NCI-H774 (cell line): ENCODE measurements at regions not wholly inside any gene's neighbourhood (a gene's known extent, or its start where the extent isn't known, plus 50 kb on each side); places are given as distances from the start of the nearest gene placed in this dataset.
"Not testable (repeated sequence)": the region's sequence is repeated elsewhere in the genome, so short reads cannot be mapped to it uniquely, and the experiment has no call there.

Experiments used
- DNase-seq: peaks from one replicate; lab custom pipeline; 2025; lab: John Stamatoyannopoulos, UW

DNA sequence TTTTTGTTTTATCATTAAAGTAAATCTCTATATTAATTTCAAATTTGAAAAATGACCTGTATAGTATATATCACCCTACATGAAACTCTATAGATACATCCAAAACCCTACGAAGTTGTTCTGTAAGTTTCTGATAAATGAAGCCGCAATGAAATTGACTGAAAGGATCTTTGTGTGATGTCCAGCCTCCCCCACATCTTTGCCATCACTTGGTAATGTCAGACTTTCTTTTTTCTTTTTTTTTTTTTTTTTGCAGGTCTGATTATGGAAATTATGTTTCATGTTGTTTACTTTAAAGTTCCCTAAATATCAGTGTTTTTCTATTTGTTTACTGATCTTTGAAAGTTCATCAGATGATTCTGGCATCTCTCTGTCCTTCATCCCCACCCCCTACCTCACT lies 155.6 kb upstream of the CDH4 start:
- DNase-seq = no peak

DNA sequence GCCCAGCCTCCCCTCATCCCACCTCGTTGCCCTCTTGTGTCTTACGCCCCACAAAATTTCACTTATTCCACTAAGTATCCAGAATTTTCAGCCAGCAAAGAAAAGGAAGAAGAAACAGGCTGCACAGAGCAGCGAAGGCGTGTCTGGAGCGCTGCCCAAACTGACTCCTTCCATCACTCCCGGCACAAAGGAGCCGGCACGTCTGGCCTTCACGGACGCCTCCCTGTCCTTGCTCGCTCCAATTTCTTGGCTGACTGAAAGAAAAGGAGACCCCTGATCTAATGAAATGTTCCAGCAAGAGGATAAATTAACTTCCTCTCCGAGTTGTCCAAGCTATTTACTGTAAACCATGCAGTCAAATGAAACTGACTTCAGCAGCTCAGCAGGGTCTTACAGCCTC lies 152.3 kb upstream of the CDH4 start:
- DNase-seq = no peak

GRCh38 chr20:61100489-61100888 lies 151.6 kb upstream of the CDH4 start:
- no peak for DNase-seq

DNA sequence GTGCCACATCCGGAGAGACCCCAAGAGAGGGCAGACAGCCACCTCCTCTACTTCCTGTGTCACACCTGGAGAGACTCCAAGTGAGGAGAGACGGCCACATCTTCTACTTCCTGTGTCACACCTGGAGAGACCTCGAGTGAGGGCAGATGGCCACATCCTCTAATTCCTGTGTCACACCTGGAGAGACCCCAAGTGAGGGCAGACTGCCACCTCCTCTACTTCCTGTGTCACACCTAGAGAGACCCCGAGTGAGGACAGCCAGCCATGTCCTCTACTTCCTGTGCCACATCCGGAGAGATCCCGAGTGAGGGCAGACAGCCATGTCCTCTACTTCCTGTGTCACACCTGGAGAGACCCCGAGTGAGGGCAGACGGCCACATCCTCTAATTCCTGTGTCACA lies 150.7 kb upstream of the CDH4 start:
- not testable (repeated sequence) for DNase-seq

DNA sequence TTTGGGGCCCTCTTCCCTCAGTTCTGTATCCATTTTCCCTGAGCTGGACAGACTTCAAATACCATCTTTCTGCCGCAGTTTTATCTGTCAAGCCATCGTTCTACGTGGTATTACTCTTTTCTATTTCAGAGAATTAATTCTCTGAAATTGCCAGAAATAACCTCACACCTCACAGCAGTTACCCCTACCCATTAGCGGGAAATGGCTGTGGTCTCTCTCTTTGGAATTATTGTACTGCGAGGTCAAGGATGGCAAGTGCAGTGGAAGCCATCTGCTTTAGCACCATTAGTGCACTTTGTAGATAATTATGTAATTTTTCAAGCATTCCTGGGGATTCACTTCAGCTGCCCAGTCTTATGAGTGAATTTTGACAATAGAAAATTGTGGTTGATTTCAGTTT lies 147.8 kb upstream of the CDH4 start:
- DNase-seq = no peak

DNA sequence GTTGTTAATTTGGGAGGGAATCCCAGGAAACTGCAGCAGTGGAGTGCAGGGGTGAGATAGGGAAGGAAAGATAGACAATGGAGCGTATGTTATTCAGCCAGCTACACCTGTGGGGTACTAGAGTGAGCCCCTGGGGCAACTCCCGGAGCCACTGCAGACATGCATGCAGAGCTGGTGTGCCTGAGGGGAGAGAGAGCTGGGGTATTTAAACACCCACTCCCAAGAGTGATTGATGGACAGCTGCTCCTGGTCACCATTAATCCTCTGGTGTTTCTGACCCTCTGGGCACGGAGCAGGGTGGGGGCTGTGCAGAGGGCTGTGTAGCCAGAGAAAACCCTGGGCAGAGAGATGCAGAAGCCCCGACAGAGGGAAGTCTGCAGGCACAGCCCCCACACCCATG lies 146.7 kb upstream of the CDH4 start:
- no peak for DNase-seq

DNA sequence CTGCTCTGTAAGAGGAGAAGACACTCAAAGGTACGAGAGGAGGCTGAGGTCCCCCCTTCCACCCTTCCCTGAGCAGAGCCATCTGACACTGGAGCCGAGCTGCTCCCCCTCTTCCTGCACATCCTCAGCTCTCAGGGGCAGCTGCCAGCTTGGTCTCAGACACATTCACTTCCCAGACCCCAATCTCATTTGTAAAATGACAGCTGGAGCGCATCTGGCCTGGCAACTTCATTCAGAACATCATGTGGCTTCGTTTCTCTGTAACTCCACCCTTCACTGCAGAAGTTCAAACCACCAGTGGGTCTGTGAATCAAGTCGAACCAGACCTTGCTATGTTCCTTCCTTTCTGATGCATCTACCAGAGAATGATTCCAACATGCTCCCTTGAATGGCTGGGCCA lies 145.6 kb upstream of the CDH4 start:
- no peak for DNase-seq

GRCh38 chr20:61109221-61109805 lies 142.7 kb upstream of the CDH4 start:
- no peak for DNase-seq

GRCh38 chr20:61112515-61112914 lies 139.5 kb upstream of the CDH4 start:
- no peak for DNase-seq

DNA sequence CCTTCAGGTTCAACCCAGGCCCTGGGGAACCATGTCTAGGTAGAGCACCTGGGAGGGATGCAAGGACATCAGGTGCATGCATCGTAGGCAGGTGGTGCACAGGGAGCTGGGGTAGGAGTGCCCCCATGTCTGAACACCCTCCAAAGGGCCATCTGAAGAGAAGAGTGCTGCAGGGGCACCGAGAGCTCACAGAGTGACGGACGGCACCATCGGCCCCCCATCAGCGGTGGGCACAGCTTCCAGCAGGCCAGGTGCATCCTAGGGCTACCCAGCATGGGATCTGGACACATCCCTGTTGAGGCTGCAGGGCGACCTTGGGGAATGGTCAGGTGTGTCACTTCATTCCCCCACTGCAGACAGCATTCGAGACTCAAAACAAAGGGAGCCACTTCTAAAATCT lies 138.3 kb upstream of the CDH4 start:
- DNase-seq = no peak

DNA sequence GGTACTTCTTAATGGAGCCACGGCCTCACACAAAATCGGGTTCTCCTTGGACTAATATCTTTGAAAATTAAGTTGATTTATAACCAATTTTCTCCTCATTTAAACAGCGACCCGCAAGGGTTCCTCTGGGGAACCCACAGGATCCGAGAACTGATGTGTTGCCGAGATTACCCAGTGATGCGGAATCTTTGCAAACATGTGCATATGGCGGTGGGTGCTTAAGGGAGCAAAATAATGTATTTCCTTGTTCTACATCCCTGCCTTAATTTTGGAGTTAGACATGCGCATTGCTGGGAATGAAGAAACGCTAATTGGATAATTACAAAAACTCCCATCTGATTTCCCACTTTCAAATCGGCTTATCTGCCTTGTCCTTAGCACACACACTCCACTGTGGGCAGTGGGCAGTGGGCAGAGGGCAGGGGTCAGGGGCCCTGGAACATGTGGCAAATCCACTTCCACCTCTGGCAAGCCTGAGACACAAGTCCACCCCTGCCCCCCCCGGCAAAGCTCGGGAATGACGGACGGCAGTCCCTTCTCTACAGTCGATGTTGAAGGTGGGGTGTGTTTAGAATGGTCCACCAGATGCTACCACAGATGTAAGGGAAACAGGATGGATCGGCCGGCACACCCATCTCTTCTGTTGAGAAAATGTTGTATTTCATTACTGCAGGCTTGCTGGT lies 137.4 kb upstream of the CDH4 start:
- DNase-seq = no peak

DNA sequence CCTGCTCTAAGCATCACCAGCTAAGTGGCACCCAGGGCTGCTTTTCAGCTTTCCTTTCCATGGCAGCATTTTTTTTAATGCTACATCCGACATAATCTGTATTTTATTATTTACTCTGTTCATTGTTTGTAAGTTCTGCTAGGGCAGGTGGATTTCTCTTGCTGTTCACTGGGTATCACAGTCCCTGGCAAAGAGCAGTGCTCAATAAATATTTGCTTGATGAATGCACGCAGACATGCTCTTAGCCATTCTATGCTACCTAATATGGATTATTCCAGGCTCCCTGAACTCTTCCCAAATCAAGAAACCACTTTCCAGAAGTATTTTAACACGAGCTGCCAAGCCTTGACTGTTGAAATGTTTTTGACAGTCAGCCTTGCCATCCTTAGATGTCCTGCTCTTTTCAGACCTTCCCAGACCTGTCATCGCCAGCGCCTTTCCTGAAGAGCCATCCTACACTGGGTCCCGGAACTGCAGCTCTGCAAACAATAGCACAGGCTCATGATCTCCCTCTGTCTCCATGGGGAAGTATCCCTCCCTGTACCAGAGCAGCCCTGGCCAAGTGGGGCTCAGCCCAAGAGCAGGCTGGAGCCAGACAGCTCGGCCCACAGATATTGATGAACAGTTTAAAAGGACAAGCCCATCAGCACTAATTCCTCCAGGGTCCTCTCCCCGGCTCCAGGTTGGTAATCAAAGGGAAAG lies 136.5 kb upstream of the CDH4 start:
- DNase-seq = peak; percentile 60

- no peak for DNase-seq
Observed at GRCh38 chr20:61117725-61118124, 134.3 kb upstream of the CDH4 start.

DNA sequence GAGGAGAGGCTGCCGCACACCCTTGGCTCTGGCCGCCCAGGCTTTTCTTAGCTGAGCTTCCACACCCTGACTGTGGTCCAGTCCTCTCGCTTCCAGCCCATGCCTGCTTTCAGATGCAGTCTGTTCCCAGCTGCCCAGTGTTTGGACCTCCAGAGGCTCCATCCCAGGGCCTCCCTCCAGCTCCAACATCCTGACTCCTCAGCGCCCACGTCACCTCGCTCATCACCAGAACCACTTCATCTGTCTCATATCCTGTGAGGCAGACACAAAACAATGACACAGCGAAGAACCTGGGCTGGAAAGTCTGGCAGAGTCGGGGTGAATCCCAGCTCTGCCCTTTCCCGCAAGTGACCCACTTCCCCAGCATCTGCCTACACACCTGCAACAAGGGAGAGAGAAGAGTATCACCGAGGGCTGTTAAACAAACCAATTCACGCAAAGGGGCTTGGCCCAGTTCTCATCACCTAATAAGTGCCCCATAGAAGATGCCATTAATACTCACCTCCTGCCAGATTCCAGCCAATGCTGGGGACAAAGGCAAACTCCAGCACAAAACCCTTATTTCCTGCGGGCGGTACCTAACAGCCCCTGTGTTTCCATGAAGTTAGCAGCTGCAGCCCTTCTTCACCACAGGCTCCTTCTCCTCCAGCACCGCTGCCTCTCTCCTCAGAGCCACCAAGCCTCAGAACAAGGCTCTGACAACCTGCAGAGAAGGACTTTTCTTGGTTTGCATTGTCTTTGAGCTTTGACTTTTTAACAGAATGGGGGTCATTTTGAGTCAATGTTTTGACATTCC lies 133.4 kb upstream of the CDH4 start:
- DNase-seq = no peak

- DNase-seq = no peak
Observed at GRCh38 chr20:61119273-61119672, 132.8 kb upstream of the CDH4 start.

GRCh38 chr20:61119794-61120410 lies 132.2 kb upstream of the CDH4 start:
- no peak for DNase-seq

DNA sequence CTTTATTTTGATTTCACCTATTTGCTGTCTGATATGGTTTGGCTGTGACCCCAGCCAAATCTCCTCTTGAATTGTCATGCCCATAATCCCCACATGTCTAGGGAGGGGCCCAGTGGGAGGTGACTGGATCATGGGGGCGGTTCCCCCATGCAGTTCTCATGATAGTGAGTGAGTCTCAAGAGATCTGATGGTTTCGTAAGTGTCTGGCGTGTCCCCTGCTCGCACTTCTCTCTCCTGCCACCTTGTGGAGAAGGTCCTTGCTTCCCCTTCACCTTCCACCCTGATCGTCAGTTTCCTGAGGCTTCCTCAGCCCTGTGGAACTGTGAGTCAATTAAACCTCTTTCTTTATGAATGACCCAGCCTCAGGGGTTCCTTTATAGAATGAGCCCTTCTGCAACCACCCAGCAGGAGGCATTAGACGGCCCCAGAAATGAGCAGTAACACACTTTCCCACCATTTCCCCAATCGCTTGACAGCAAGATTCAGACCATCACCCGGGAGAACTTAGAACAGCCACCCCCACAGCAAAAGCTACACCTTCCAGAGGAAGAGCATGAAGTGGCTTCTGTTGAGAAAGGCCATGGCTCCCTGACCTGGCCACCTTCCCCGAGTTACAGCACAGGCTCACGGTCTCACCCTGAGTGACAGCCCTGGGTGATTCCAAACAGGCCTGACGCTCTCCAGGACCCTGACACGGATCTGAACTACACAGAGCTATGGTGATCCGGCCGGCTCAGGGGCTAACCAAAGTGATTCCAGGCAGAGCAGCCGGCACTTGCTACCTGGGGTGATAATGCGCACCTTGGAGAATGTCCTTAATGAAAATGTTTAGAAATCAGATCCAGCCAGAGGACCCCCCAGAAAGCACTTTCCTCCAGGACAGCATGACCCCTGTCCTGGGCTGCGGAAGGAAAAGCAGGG lies 131.2 kb upstream of the CDH4 start:
- DNase-seq = peak; percentile 64

GRCh38 chr20:61121661-61122060 lies 130.4 kb upstream of the CDH4 start:
- DNase-seq = no peak

GRCh38 chr20:61123286-61123685 lies 128.8 kb upstream of the CDH4 start:
- DNase-seq = no peak

- no peak for DNase-seq
Observed at GRCh38 chr20:61123751-61124368, 128.2 kb upstream of the CDH4 start.

DNA sequence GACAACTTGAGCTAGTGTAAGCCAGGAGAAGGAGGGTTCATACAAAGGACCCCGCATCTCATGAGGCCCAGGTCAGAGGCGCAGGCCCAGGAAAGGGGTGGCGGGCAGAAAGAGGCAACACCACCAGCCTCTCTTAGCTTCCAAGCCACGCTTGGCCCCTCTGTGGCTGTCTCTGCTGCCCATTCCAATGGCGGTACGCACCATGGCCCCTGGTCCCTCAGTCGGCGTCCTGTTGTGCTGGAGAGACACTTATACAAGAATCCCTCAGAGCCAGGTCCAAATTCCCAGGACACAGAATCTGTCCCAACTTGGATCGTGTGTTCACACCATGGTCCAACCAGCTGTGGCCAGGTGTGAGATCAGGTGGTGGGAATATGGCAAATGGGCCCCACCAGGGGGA lies 127.0 kb upstream of the CDH4 start:
- DNase-seq = no peak
